Astrocyte (in vitro differentiated cells and primary cell): ENCODE measurements at regions not wholly inside any gene's neighbourhood (a gene's known extent, or its start where the extent isn't known, plus 50 kb on each side); places are given as distances from the start of the nearest gene placed in this dataset.

Experiments used
- EZH2 ChIP-seq: IDR thresholded peaks from 2 replicates; pipeline ENCODE4 v1.6.1; 2012; ENCODE audit warnings: mild to moderate bottlenecking, low read length, inconsistent platforms; ENCODE audit not compliant: insufficient read depth
- TF ChIP-seq, protein P1 (sequence below): IDR thresholded peaks from 2 replicates; pipeline ENCODE4 v1.5.1; 2011; ENCODE audit warnings: low read depth, mild to moderate bottlenecking, inconsistent platforms, low read length, moderate library complexity; ENCODE audit not compliant: insufficient read depth

DNA sequence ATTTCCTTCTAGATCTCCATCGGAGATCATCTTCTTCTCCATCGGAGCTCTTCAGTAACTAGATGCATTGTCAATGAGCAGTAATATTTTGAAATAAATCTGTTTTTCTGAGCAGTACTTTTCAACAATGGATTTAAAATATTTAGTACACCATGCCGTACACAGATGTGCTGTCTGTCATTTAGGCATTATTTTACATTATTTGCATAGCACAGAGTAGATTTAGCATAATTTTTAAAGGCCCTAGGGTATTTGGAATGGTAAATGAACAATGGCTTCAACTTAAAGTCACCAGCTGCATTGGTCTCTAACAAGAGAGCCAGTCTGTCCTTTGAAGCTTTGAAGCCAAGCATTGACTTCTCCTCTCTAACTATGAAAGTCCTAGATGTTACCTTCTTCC, 95.4 kb upstream of the ANKFN1 start:
- TF ChIP-seq, protein P1, sequence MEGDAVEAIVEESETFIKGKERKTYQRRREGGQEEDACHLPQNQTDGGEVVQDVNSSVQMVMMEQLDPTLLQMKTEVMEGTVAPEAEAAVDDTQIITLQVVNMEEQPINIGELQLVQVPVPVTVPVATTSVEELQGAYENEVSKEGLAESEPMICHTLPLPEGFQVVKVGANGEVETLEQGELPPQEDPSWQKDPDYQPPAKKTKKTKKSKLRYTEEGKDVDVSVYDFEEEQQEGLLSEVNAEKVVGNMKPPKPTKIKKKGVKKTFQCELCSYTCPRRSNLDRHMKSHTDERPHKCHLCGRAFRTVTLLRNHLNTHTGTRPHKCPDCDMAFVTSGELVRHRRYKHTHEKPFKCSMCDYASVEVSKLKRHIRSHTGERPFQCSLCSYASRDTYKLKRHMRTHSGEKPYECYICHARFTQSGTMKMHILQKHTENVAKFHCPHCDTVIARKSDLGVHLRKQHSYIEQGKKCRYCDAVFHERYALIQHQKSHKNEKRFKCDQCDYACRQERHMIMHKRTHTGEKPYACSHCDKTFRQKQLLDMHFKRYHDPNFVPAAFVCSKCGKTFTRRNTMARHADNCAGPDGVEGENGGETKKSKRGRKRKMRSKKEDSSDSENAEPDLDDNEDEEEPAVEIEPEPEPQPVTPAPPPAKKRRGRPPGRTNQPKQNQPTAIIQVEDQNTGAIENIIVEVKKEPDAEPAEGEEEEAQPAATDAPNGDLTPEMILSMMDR: no peak
- no peak for TF ChIP-seq EZH2
